Pancreas (tissue), 10 donors: ENCODE measurements at regions not wholly inside any gene's neighbourhood (a gene's known extent, or its start where the extent isn't known, plus 50 kb on each side); places are given as distances from the start of the nearest gene placed in this dataset.

ENCODE experiments used
- ATAC-seq, 4 donors: fragments of 200-7000 bp; cut with Tn5 transposase; one replicate each; pipeline versions ENCODE4 v1.8.0 to v1.9.1; 2020; ENCODE audit warnings: mild to moderate bottlenecking in 4 of 4, moderate library complexity in 4 of 4
- DNase-seq, 6 donors: peaks; one replicate each; pipeline ENCODE4 v3.0.0-alpha.2; 2020
- FAIRE-seq: peaks from 2 replicates; lab custom pipeline; 2012; peaks lifted over from hg19 to GRCh38; lab: Jason Lieb, UNC
- H3K27ac ChIP-seq, 4 donors: fragments of 200-600 bp; sonication (generic); 1 replicate in 3 of 4; 2 replicates in 1 of 4; pipeline versions ENCODE4 v1.5.0 to v1.8.0; 2020
- H3K27me3 ChIP-seq, 4 donors: fragments of 200-600 bp; one replicate each; pipeline ENCODE4 v1.8.0; 2021
- H3K36me3 ChIP-seq, 3 donors: fragments of 200-600 bp; sonication (generic) in 1 of 3; one replicate each; pipeline versions ENCODE4 v1.5.0 to v1.8.0; 2020 to 2021
- H3K4me1 ChIP-seq, 3 donors: fragments of 200-600 bp; one replicate each; pipeline ENCODE4 v1.8.0; 2021
- H3K4me3 ChIP-seq, 4 donors: fragments of 200-600 bp; sonication (generic) in 2 of 4; one replicate each; pipeline versions ENCODE4 v1.5.0 to v1.8.0; 2020 to 2021
- H3K9me3 ChIP-seq, 4 donors: fragments of 200-600 bp; one replicate each; pipeline ENCODE4 v1.8.0; 2021
- CTCF ChIP-seq, 4 donors: fragments of 200-600 bp; sonication (generic) in 3 of 4; IDR thresholded peaks; one replicate each; pipeline versions ENCODE4 v1.5.0 to v1.8.0; 2021; ENCODE audit warnings: antibody characterized with exemption in 4 of 4
- WGBS, 2 donors: extraction: QIAGEN DNeasy Blood & Tissue Kit; methylation state at CpG; one replicate each; pipeline ENCODE4 v1.1.7; 2013; 5-methylcytosine and 5-hydroxymethylcytosine counted together
- intact Hi-C, 3 donors: fragments of 100-400 bp; cut with DNase I; formaldehyde crosslinking; loops; one replicate each; pipeline versions ENCODE4 v1.11.1 to v1.14.2; 2022
- donor health status: healthy with polysubstance abuse.
- donor health status: DM: no; HTN: no; CAD: no; lungs with moderate emphysema.
- donor health status: DM: no; HTN: no; CAD: no.
- donor health status: control.
- donor health status: control.
- donor health status: Bipolar disorder and iron deficiency.
- donor health status: DM: yes; HTN: yes; CAD: no.
- donor health status: DM: no; HTN: no; CAD: no.
- donor health status: DM: no; HTN: no; CAD: no.
- donor health status: DM: yes; HTN: yes; CAD: no.

GRCh38 chr1:116460783-116461376, 87.8 kb downstream of the ATP1A1 start:
- ATAC-seq, result no peak
- no peak for DNase-seq
- H3K27me3 ChIP-seq, result no peaks in the 10 kb centered on the region
- intact Hi-C loops, result no loop called here
- no peaks in the 10 kb centered on the region for H3K9me3 ChIP-seq
- 74 to 80% methylated on average over 5 of the region's 5 CpGs for WGBS, 2 donors
- H3K36me3 ChIP-seq, result no peaks in the 10 kb centered on the region
- H3K27ac ChIP-seq, result no peak overlapping the region
- TF ChIP-seq CTCF (IDR thresholded peaks at IDR 0.05), result no peak
- H3K4me1 ChIP-seq, result peaks cover 0 to 9% (median 2%) of the 10 kb centered on the region in 3 donors
- no peak overlapping the region for H3K4me3 ChIP-seq
- FAIRE-seq, result no peak

DNA sequence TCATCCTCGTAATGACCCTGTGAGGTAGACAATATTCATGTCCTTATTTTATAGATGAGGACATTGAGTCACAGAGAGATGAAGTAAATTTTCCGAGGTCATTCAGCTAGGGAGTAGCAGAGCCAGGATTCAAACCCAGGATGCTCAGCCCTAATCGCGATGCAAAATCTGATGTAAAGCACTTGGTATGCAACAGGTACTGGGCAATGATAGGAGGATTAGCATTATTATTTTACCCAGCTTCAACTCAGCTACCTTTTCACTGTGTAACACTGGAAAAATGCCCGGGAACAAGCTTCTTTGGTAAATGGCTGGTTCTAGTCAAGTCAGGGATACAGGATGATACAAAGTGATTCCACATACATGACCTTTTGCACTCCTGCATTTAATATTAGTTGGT, 88.7 kb downstream of the ATP1A1 start:
- H3K4me1 ChIP-seq, result peaks cover 0 to 13% (median 2%) of the 10 kb centered on the region in 3 donors
- TF ChIP-seq CTCF (IDR thresholded peaks at IDR 0.05), result no peak
- intact Hi-C loops, result no loop called here
- H3K9me3 ChIP-seq, result no peaks in the 10 kb centered on the region
- H3K4me3 ChIP-seq, result no peak overlapping the region
- FAIRE-seq (no peak), ATAC-seq (no peak), DNase-seq (no peak)
- no peak overlapping the region for H3K27ac ChIP-seq
- H3K36me3 ChIP-seq, result no peaks in the 10 kb centered on the region
- 87 to 93% methylated on average over 5 of the region's 5 CpGs for WGBS, 2 donors
- H3K27me3 ChIP-seq, result no peaks in the 10 kb centered on the region

- H3K9me3 ChIP-seq, result no peaks in the 10 kb centered on the region
- no peak for ATAC-seq
- no peak overlapping the region for H3K27ac ChIP-seq
- intact Hi-C loops, result no loop called here
- WGBS, 2 donors, result 88 to 93% methylated on average over 4 of the region's 4 CpGs
- no peak for FAIRE-seq
- TF ChIP-seq CTCF (IDR thresholded peaks at IDR 0.05), result no peak
- no peak for DNase-seq
- H3K4me3 ChIP-seq, result no peak overlapping the region
- no peaks in the 10 kb centered on the region for H3K27me3 ChIP-seq
- H3K4me1 ChIP-seq, result peaks cover 0 to 21% (median 2%) of the 10 kb centered on the region in 3 donors
- no peaks in the 10 kb centered on the region for H3K36me3 ChIP-seq
Observed at GRCh38 chr1:116462722-116463121, 89.7 kb downstream of the ATP1A1 start.

- FAIRE-seq (no peak), ATAC-seq (no peak)
Observed at GRCh38 chr1:116463730-116464129, 90.7 kb downstream of the ATP1A1 start.

More at GRCh38 chr1:116463730-116464129, 90.7 kb downstream of the ATP1A1 start:
- TF ChIP-seq CTCF (IDR thresholded peaks at IDR 0.05), result no peak
- Histone ChIP-seq H3K27me3 (no peaks in the 10 kb centered on the region), H3K9me3 (no peaks in the 10 kb centered on the region), H3K4me3 (no peak overlapping the region), H3K36me3 (no peaks in the 10 kb centered on the region), H3K4me1 (peaks cover 0 to 22% (median 2%) of the 10 kb centered on the region in 3 donors), H3K27ac (no peak overlapping the region)
- intact Hi-C loops, result no loop called here
- 66% methylated on average over 6 of the region's 6 CpGs for WGBS, 2 donors
- DNase-seq, result no peak
